GM12865 (cell line): ENCODE measurements at regions not wholly inside any gene's neighbourhood (a gene's known extent, or its start where the extent isn't known, plus 50 kb on each side); places are given as distances from the start of the nearest gene placed in this dataset.

ENCODE experiments used
- DNase-seq: peaks from one replicate; pipeline ENCODE4 v3.0.0; 2010; ENCODE audit warnings: low read depth
- H3K4me3 ChIP-seq: 2 replicates; pipeline ENCODE4 v1.5.1; 2011; ENCODE audit warnings: mild to moderate bottlenecking, low read depth, low read length, control low read depth
- TF ChIP-seq, protein P1 (sequence below): IDR thresholded peaks from 2 replicates; pipeline ENCODE4 v1.5.1; 2011; ENCODE audit warnings: low read length, control low read depth, low read depth, inconsistent platforms; ENCODE audit not compliant: insufficient read depth; ENCODE audit errors: missing control alignments

DNA sequence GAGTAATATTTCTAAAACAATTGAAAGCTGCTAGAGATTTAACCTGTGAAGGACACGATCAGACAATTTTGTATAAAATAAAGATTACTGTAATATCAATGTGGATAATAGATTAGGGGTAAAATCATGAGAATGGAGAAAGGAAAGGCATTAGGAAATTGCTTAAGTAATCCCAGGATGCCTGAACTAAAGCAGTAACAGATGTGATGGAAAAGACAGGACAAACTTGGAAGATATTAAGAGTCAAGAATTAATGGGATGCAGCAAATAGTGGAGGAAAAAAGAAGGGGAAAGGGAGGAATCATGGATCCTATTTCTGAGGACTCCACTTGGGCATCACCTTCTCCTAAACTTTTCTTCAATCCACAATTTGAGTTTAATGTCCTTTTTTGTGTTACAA is 437.1 kb upstream of the PMFBP1 start:
- no peak overlapping the region for H3K4me3 ChIP-seq
- no peak for DNase-seq
- TF ChIP-seq, protein P1, sequence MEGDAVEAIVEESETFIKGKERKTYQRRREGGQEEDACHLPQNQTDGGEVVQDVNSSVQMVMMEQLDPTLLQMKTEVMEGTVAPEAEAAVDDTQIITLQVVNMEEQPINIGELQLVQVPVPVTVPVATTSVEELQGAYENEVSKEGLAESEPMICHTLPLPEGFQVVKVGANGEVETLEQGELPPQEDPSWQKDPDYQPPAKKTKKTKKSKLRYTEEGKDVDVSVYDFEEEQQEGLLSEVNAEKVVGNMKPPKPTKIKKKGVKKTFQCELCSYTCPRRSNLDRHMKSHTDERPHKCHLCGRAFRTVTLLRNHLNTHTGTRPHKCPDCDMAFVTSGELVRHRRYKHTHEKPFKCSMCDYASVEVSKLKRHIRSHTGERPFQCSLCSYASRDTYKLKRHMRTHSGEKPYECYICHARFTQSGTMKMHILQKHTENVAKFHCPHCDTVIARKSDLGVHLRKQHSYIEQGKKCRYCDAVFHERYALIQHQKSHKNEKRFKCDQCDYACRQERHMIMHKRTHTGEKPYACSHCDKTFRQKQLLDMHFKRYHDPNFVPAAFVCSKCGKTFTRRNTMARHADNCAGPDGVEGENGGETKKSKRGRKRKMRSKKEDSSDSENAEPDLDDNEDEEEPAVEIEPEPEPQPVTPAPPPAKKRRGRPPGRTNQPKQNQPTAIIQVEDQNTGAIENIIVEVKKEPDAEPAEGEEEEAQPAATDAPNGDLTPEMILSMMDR: no peak

DNA sequence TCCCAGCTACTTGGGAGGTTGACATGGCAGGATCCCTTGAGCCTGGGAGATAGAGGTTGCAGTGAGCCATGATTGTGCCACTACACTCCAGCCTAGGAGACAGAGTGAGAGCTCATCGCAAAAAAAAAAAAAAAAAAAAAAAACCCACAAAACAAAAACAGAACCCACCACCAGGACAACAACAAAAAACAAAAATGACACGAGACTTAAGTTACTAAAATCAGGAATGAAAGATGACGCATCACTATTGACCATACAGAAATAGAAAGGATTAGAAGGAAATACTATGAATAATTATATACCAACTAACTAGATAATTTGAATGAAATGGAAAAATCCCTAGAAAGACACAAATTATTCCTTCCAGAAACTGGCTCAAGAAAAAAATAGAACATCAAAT is 432.4 kb upstream of the PMFBP1 start:
- H3K4me3 ChIP-seq: no peak overlapping the region
- TF ChIP-seq, protein P1: no peak
- DNase-seq: peak; percentile 63

DNA sequence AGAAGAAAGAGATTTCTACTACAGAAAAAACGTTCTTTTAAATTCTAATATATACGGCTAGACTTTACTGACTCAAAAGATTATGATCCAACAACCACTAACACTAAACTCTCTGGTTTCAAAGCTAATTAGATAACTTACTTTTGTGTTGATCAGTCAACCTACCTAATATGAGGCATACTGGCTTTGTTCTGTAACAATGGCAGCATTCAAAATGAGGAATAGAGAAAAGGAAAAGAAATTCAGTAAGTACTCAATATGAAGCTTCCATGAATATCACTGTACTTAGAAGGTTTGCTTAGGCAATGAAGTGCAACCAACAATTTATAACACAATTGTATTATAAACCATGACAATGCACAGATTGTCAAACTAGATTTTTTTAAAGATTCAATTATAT is 430.5 kb upstream of the PMFBP1 start:
- DNase-seq: no peak
- TF ChIP-seq, protein P1: no peak
- H3K4me3 ChIP-seq: no peak overlapping the region

- no peak for DNase-seq
- H3K4me3 ChIP-seq: no peak overlapping the region
- TF ChIP-seq, protein P1: no peak
These were observed 426.7 kb upstream of the PMFBP1 start for GRCh38 chr16:72598696-72599095.

DNA sequence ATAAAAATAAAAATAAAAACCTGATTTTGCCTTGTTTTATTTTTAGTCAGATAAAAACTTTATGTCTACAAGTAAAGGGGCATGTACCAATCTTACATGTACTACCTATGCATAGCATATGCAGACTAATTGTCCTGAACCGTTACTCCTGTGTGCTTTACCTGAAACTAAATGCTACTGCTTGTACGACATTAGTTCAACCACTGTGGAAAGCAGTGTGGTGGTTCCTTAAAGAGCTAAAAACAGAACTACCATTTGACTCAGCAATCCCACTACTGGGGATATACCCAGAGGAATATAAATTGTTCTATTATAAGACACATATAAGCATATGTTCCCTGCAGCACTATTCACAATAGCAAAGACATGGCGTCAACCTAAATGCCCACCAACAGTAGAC is 426.0 kb upstream of the PMFBP1 start:
- H3K4me3 ChIP-seq: no peak overlapping the region
- DNase-seq: peak; percentile 50
- TF ChIP-seq, protein P1: no peak

- TF ChIP-seq, protein P1: no peak
- peak; percentile 43 for DNase-seq
- H3K4me3 ChIP-seq: no peak overlapping the region
These were observed 424.4 kb upstream of the PMFBP1 start for GRCh38 chr16:72596373-72596772.

DNA sequence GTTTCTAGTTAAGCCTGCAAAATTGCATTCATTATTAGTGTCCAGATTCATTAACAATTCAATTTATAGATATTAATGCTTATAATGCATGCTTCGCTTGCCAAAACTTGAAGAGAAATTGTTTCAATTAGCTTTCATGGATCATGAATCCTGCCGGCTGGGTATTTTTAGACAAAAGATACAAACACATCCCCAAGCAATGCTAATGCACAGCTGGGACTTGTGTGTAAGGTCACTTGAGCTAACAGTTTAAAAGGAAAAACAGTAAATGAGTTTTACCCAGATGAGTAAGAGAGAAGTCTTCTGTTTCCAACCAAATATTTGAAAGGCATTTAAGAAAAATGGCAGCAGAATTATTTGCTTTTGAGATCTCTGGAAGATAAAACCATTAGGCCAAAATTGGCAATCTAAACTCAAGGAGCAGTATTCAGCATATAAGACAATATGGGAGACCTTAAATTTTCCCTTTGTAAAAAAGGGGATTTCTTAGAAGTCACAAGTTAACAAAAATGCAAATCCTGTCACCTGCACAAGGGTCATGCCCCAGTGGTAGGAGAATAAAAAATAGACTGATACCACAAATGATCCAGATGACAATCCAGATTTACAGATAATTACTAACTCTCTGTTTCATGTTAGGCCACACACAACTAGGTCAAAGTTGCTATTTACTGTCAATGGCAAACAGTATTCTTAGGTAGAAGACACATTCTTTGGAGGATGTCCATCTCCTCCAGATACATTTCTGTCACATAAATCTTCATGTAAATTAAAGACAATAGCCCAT is 418.4 kb upstream of the PMFBP1 start:
- TF ChIP-seq, protein P1: no peak
- peak; percentile 74 for DNase-seq
- no peak overlapping the region for H3K4me3 ChIP-seq
